GM19397 (cell line): ENCODE measurements at regions not wholly inside any gene's neighbourhood (a gene's known extent, or its start where the extent isn't known, plus 50 kb on each side); places are given as distances from the start of the nearest gene placed in this dataset.

Experiments
- ATAC-seq: cut with Tn5 transposase; IDR thresholded peaks from one replicate; pipeline ENCODE4 v1.9.1; 2021; ENCODE audit warnings: mild to moderate bottlenecking, moderate library complexity; ENCODE audit not compliant: unreplicated experiment

DNA sequence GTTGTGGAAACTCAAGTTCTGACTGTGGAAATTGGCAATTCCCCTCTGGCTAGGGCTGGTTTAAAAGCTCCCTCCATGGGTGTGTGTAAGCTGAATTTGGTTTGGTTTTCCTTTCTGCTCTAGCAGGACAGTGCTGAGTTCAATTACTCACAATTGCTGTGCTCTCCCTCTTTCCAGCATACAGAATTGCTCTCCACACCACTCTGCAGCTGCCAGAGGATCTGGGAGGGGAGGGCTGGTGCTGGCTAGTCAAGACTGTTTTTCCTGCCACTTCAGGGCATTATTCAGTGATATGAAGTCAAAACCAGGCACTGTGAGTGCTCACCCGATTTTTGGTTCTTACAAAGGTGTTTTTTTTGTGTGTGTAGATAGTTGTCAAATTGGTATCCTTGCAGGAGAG lies 336.9 kb upstream of the SLC24A2 start:
- no peak for ATAC-seq

GRCh38 chr9:20119566-20119965 lies 330.7 kb upstream of the SLC24A2 start:
- ATAC-seq: no peak

DNA sequence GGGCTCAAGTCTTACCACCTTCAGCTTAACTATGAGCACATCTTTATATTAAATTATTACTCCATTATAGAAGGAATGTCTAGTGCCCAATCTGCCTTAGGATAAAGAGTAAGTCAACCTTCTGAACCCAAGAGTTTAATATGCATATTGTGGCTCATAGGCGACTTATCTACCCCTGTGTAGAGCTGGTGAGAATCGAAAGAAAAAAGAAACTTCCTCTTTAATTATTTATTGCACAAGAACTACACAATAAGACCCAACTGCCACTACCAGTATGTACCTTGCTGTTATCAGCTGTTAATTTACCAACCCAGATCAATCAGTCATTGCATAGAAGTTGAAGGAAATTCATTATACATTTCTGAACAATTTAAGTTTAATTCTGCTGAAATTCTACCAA lies 329.1 kb upstream of the SLC24A2 start:
- no peak for ATAC-seq

- no peak for ATAC-seq
These were observed 328.6 kb upstream of the SLC24A2 start for GRCh38 chr9:20117482-20117881.

GRCh38 chr9:20114974-20115373 lies 326.1 kb upstream of the SLC24A2 start:
- ATAC-seq: no peak

- no peak for ATAC-seq
These were observed 323.5 kb upstream of the SLC24A2 start for GRCh38 chr9:20112205-20112783.

GRCh38 chr9:20111173-20111843 lies 322.5 kb upstream of the SLC24A2 start:
- ATAC-seq: no peak

- no peak for ATAC-seq
These were observed 306.7 kb upstream of the SLC24A2 start for GRCh38 chr9:20095430-20096092.

GRCh38 chr9:20092561-20092960 lies 303.7 kb upstream of the SLC24A2 start:
- no peak for ATAC-seq

GRCh38 chr9:20087481-20087880 lies 298.6 kb upstream of the SLC24A2 start:
- ATAC-seq: no peak

DNA sequence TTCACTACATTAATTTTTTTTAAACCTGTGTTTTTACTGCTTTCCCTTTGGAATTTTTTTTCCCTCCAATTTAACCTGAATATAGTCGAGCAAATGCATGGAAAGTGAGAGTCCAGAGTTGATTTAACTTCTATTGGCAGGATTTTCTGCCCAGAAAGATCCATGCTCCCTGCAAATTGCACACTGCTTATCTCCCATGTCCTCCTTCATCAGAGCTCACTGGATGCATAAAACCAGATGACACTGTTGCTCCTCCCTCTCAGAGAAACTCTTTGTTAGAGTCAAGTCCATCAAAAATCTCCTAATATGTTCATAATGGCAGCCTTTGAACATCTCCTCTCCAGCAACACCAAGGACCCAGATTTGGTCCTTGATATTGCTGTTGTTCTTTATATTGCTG lies 297.0 kb upstream of the SLC24A2 start:
- no peak for ATAC-seq

DNA sequence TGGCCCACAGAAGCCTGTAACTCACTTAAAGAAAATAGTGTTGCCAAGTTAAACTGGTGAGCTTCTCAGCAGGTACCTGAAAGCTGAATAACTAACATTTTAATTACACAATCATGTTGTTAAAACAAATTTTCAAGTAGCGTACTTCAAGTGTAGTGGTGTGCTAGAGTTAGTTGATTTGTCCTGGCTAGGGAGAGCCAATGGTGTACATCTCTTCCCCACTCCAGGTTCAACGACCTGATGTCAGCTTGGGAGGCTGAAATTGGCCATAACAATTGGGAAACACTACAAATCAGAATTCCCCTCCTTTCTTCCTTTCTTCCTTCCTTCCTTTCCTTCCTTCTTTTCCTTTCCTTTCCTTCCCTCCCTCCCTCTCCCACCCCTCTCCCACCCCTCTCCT lies 295.3 kb upstream of the SLC24A2 start:
- no peak for ATAC-seq

- ATAC-seq: no peak
These were observed 294.6 kb upstream of the SLC24A2 start for GRCh38 chr9:20083390-20083789.

DNA sequence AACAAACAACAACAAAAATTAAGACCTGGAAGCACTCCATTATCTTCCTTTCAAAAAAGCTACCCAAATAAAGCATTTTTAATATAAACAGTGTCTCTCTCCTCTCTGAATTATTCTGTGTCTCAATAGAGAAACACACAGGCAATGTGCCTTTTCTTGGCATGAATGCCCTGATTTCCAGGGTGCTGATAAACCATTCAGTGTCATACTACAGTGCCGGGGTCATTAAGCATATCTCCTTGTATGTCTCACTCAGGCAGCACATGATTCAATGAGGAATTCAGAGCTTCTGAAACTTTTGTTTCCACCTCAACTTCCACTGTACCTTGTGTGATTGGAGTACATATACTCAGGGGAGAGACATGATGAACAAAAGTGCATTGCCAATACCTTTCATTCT lies 294.0 kb upstream of the SLC24A2 start:
- no peak for ATAC-seq

DNA sequence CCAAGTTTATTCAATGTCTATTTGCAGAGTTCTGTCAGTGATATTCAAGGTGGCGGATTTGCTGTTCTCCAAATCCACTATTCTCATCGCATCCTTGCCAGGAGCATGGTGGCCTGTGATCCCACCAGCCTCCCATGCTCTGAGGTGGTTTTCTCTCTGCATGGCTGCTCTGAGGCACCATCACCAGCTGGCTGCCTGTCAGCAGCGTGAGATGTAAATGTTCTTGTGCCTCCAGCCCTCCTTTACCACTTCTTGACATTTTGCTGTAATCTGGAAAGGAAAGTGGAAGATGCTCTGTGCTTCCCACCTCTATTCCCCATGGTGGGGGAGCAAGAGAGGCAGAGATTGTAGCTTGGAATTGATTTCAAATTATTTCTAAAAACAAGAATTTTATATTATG lies 293.6 kb upstream of the SLC24A2 start:
- ATAC-seq: no peak

DNA sequence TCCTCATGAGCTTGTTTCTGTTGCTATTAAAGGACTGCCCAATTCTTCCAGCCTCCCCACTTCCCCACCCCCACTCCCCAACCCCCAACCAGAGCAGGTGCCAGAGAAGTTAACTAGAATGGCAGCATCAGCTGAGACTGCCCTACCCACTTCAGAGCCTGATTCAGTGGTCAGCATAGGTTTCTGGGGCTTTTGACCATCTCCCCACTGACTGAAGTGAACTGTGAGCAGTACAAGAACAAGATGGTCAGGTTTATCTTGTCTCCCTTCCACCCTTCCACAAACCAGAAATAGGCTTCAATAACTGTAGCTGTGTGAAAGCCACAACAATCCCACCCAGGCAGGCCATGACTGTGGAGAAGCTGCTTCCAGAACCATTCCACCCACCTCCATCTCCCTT lies 289.4 kb upstream of the SLC24A2 start:
- no peak for ATAC-seq

DNA sequence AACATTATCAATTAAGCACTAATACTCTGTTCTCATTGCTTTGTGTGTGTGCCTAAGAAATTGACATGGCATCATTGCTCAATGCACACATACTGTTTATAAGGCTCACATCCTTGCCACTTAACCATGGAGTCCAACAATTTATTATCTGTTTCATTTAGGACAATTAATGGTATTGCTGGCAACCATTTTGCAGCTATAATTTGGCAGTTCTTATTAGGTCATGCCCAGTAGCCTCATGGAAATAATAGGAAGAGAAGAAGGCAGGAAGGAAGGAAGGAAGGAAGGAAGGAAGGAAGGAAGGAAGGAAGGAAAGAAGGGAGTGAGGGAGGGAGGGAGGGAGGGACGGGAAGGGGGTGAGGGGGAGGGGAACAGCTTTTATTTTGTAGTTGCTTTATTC lies 285.5 kb upstream of the SLC24A2 start:
- ATAC-seq: no peak

DNA sequence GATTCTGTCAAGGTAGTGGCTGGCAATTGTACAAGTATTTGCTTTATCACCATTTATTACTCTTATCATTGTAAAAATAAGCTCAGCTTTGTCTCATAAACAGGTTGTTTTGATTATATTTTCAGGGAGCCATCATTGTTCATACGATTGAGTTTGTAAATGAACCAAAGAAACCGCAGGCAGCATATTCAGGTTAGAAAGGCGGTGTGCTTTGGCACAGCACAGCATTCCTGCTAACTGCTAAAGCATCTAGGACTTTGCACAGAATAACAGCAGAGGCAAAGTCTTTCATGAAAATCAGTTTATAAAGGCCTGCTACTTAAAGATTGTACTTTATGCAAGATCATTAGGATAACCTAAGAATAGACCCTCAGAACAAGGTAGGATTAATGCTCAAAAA lies 281.5 kb upstream of the SLC24A2 start:
- no peak for ATAC-seq

DNA sequence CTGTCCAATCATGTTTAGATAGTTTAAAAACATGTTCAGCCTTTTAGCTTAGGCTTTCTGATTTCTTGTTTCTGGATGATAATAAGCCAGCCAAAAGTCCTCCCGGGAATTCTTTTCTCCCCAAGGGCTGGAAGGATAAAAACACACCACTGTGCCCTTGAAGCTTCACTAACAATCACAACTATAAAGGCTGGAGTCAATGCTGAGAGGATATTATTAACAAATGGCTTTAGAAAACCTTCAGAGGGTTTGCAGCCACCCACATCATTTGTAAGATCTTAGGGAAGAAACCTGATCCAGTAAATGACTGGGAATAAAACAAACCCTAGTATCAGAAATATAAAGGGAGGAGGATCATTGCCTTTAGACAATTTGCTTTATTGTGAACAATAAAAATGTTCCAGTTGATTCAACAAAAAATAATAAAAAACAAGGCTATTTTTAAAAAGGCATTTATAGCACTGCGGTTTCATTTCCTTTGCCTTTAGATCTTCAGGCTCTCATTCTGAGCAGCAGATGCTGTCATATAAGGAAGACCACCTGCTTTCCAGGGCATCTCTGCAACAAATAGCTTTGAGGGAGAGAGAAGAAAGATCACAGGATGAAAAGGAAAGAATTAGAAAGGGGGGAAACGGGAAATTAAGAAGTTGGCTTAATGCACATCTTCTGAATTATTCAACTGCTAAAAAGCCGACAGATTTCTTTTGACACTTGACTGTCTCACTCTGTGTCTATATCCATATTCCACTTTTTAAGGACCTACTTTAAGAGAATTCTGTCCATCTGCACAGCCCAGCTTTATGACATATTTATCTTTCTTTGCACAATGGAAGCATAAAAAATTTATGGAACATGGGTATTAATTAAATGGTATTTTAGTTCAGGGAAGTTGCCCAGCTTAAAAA lies 277.2 kb upstream of the SLC24A2 start:
- ATAC-seq: no peak

DNA sequence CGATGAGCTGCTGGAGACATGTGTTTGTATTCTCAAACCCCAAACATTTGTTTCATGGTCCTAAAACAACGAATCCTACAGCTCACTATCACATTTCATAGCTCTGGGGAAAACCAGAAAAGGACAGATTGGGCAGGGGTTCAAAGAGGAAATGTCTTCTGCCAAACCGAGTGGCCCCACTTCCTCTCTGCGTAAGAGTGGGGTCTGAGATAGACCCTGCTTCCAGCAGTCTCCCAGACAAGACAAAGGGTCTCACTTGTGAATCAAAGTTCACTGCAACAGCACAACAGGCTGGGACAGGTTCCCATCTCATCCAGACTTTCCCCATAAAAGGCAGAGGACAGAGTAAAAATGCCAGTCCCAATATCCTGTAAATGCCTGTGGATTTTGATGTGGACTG lies 276.2 kb upstream of the SLC24A2 start:
- no peak for ATAC-seq

DNA sequence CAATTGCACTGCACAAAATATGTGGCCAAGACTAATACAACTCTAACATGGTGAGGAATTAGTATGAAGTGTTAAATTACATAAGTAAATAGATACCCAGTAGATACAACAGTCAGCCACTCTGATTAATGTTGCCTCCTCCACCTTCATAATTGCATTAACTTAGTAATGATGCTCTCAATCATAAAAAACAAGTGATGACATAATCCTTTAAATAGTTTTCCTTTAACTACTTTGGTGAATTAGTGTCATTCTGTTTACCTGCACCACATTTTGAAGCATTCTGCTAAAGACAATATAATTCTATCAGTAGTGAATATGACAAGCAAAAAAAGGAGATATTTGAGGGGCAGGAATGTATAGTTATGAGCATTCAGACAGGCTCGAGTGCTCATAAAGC lies 265.9 kb upstream of the SLC24A2 start:
- ATAC-seq: no peak

DNA sequence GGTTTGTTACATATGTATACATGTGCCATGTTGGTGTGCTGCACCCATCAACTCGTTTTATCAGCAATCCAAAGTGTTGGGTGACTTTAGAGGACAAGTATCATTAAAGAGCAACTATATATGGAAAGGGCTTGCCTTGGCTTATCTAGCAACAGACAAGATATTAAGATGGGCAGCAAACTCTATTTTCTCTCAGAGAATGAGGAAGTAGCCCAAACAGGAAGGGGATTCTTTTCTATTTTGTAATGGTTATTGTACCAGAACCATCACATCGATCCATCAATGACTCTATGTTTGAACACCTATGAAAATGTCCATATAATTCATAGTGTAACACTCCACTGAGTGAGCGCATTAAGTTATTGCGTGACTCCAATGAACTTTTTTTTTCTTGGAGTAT lies 260.1 kb upstream of the SLC24A2 start:
- no peak for ATAC-seq
